Panc1 (cell line): ENCODE measurements at regions not wholly inside any gene's neighbourhood (a gene's known extent, or its start where the extent isn't known, plus 50 kb on each side); places are given as distances from the start of the nearest gene placed in this dataset.

Experiments used
- ATAC-seq: fragments of 200-7000 bp; cut with Tn5 transposase; 2 replicates; pipeline ENCODE4 v1.9.1; 2020; ENCODE audit warnings: mild to moderate bottlenecking, moderate library complexity
- BruUV-seq: library from RNA; stranded (reverse); fragments of 400-500 nt; replicated peaks from 2 replicates; lab custom pipeline; 2021; lab: Mats Ljungman, UMichigan
- CTCF ChIA-PET: fragments of 300-600 bp; sonication (Branson Sonifier 250); formaldehyde crosslinking; loops from one replicate; lab custom pipeline; 2022; ENCODE audit warnings: antibody characterized with exemption; lab: Charles Lee
- POLR2A ChIA-PET: fragments of 300-600 bp; sonication (Branson Sonifier 250); formaldehyde crosslinking; loops from one replicate; lab custom pipeline; 2022; ENCODE audit warnings: antibody characterized with exemption; lab: Charles Lee
- DNase-seq: peaks from one replicate; pipeline ENCODE4 v3.0.0-alpha.2; 2010; ENCODE audit warnings: low read depth, low spot score
- H3K27ac ChIP-seq: 2 replicates; pipeline ENCODE4 v1.5.1; 2011; ENCODE audit warnings: mild to moderate bottlenecking, low read length, inconsistent platforms
- H3K27me3 ChIP-seq: fragments of 200-500 bp; sonication (Bioruptor generic); 2 replicates; pipeline ENCODE4 v1.6.0; 2014; ENCODE audit warnings: low read length, inconsistent platforms; ENCODE audit not compliant: control insufficient read depth, insufficient read depth
- H3K36me3 ChIP-seq: fragments of 200-500 bp; sonication (Bioruptor generic); 2 replicates; pipeline ENCODE4 v1.5.1; 2014; ENCODE audit warnings: inconsistent platforms, mild to moderate bottlenecking, low read length, moderate library complexity; ENCODE audit not compliant: control insufficient read depth, insufficient read depth
- H3K4me1 ChIP-seq: 2 replicates; pipeline ENCODE4 v1.5.1; 2011; ENCODE audit warnings: inconsistent platforms, mild to moderate bottlenecking, low read length, moderate library complexity; ENCODE audit not compliant: control insufficient read depth, insufficient read depth
- H3K4me3 ChIP-seq, 2 experiments: 2 replicates each; pipeline ENCODE4 v1.5.1; 2011 to 2012; ENCODE audit warnings: low read depth in 2 of 2, low read length in 2 of 2, mild to moderate bottlenecking in 2 of 2, inconsistent platforms in 1 of 2, moderate library complexity in 1 of 2
- H3K9me3 ChIP-seq: fragments of 200-500 bp; sonication (Bioruptor generic); 2 replicates; pipeline ENCODE4 v1.5.1; 2014; ENCODE audit warnings: low read depth, mild to moderate bottlenecking, inconsistent platforms, low read length, moderate library complexity; ENCODE audit not compliant: control insufficient read depth, insufficient read depth
- POLR2AphosphoS5 ChIP-seq: IDR thresholded peaks from 2 replicates; pipeline ENCODE4 v1.6.1; 2012; ENCODE audit warnings: mild to moderate bottlenecking, low read depth, low read length, moderate library complexity
- SIN3A ChIP-seq: IDR thresholded peaks from 2 replicates; pipeline ENCODE4 v1.6.1; 2012; ENCODE audit warnings: low read depth, mild to moderate bottlenecking, low read length, moderate library complexity, borderline replicate concordance; ENCODE audit not compliant: insufficient read depth
- TCF7L2 ChIP-seq: IDR thresholded peaks from 2 replicates; pipeline ENCODE4 v1.6.1; 2011; ENCODE audit warnings: mild to moderate bottlenecking, low read depth, low read length, inconsistent platforms
- in situ Hi-C: cut with HindIII; loops from 2 replicates; pipeline ENCODE4 v1.10.0; 2016; ENCODE audit warnings: low sequenced_read_pairs, low pct_unique_long_range_greater_than_20kb
- intact Hi-C: fragments of 100-400 bp; cut with micrococcal nuclease; formaldehyde crosslinking; loops from one replicate; pipeline ENCODE4 v1.10.0; 2022; ENCODE audit not compliant: unreplicated experiment
- TF ChIP-seq, protein P1 (sequence below), 2 experiments: IDR thresholded peaks; 2 replicates each; pipeline ENCODE4 v1.6.1; 2011 to 2012; ENCODE audit warnings: low read depth in 2 of 2, control low read depth in 1 of 2, low read length in 1 of 2, mild to moderate bottlenecking in 1 of 2, moderate library complexity in 1 of 2; ENCODE audit not compliant: insufficient read depth in 1 of 2
- TF ChIP-seq, protein P2 (sequence below): fragments of 450-650 bp; IDR thresholded peaks from 2 replicates; pipeline ENCODE4 v1.5.1; 2017; ENCODE audit warnings: mild to moderate bottlenecking

DNA sequence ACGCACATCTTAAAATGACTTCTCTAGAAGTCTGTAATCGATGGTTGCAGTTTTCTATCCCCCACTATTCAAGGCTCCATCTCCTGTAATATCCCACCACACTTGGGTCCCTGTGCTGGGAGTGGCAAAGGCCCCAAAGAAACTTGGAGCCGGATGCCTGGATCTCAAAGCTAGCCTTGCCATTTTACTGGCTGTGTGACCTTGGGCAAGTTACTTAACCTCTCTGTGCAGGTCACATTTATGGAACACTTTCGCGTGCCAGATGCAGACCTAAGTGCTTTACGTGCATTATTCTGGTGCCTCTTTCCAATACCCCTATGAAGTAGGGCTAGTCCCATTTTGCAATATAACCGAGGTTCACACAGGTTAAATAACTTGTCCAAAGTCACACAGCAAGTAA, 151.8 kb upstream of the PRMT8 start:
- ChIA-PET POLR2A (no interaction called here), CTCF (no interaction called here)
- no TSS peak for BruUV-seq
- Histone ChIP-seq H3K4me1 (no peaks in the 10 kb centered on the region), H3K4me3 (no peak overlapping the region), H3K27ac (no peak overlapping the region), H3K27me3 (no peaks in the 10 kb centered on the region), H3K36me3 (no peaks in the 10 kb centered on the region), H3K9me3 (no peaks in the 10 kb centered on the region)
- intact Hi-C loops, result no loop called here
- DNase-seq (no peak), ATAC-seq (no peak)
- in situ Hi-C loops, result no loop called here
- TF ChIP-seq TCF7L2, result no peak

DNA sequence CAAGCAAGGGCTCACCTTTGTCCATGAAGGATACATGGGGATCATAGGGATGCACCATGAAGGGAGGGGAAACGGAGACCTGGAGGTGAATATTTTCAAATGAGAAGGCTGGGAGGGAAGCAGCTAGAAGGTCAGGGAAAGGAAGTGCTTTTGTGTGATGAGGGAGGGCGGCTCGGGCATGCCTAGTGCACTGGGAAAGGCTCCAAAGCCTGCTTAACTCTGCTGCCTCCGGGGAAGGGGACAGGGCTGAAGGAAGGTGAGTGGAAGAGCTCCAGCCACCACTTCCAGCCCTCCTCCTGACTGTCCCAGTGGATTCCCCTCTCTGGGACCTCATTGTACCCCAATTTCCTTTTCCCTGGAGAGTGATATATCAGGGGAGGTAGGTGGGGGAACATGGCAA, 149.4 kb upstream of the PRMT8 start:
- intact Hi-C loops, result no loop called here
- CTCF ChIA-PET, result no interaction called here
- H3K4me3 ChIP-seq, result no peak overlapping the region
- H3K27me3 ChIP-seq, result no peaks in the 10 kb centered on the region
- TF ChIP-seq POLR2AphosphoS5 (no peak), TCF7L2 (no peak), SIN3A (no peak)
- TF ChIP-seq, protein P1, sequence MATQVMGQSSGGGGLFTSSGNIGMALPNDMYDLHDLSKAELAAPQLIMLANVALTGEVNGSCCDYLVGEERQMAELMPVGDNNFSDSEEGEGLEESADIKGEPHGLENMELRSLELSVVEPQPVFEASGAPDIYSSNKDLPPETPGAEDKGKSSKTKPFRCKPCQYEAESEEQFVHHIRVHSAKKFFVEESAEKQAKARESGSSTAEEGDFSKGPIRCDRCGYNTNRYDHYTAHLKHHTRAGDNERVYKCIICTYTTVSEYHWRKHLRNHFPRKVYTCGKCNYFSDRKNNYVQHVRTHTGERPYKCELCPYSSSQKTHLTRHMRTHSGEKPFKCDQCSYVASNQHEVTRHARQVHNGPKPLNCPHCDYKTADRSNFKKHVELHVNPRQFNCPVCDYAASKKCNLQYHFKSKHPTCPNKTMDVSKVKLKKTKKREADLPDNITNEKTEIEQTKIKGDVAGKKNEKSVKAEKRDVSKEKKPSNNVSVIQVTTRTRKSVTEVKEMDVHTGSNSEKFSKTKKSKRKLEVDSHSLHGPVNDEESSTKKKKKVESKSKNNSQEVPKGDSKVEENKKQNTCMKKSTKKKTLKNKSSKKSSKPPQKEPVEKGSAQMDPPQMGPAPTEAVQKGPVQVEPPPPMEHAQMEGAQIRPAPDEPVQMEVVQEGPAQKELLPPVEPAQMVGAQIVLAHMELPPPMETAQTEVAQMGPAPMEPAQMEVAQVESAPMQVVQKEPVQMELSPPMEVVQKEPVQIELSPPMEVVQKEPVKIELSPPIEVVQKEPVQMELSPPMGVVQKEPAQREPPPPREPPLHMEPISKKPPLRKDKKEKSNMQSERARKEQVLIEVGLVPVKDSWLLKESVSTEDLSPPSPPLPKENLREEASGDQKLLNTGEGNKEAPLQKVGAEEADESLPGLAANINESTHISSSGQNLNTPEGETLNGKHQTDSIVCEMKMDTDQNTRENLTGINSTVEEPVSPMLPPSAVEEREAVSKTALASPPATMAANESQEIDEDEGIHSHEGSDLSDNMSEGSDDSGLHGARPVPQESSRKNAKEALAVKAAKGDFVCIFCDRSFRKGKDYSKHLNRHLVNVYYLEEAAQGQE (IDR thresholded peaks at IDR 0.05; ENCODE audit: insufficient read depth in 1 of 2, low read depth in 2 of 2, low read length in 1 of 2), result no peak
- TF ChIP-seq, protein P2, sequence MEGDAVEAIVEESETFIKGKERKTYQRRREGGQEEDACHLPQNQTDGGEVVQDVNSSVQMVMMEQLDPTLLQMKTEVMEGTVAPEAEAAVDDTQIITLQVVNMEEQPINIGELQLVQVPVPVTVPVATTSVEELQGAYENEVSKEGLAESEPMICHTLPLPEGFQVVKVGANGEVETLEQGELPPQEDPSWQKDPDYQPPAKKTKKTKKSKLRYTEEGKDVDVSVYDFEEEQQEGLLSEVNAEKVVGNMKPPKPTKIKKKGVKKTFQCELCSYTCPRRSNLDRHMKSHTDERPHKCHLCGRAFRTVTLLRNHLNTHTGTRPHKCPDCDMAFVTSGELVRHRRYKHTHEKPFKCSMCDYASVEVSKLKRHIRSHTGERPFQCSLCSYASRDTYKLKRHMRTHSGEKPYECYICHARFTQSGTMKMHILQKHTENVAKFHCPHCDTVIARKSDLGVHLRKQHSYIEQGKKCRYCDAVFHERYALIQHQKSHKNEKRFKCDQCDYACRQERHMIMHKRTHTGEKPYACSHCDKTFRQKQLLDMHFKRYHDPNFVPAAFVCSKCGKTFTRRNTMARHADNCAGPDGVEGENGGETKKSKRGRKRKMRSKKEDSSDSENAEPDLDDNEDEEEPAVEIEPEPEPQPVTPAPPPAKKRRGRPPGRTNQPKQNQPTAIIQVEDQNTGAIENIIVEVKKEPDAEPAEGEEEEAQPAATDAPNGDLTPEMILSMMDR, result no peak
- DNase-seq, result no peak
- H3K4me1 ChIP-seq, result no peaks in the 10 kb centered on the region
- no peak overlapping the region for H3K27ac ChIP-seq
- H3K36me3 ChIP-seq, result no peaks in the 10 kb centered on the region
- ATAC-seq, result no peak
- no TSS peak for BruUV-seq
- POLR2A ChIA-PET, result no interaction called here
- in situ Hi-C loops, result no loop called here
- H3K9me3 ChIP-seq, result no peaks in the 10 kb centered on the region

DNA sequence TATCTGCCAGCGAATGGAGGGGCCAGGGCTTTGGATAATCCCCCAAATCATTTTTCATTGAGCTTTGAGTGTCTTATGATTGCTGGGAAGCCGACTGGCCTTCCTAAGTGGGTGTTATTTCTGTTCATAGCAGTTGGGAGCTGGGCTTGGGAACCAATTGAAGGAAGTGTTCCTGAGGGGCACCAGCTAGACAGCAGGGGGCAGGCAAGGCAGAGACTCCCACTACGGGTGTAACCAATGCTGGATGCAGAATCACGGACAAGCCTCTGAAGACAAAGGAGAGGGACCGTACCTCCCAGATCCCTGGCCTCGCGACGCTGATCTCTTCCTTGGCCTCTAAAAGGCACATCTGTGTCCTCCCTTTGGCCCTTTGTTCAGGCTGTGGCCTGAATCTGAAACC, 149.0 kb upstream of the PRMT8 start:
- H3K27ac ChIP-seq, result no peak overlapping the region
- ChIA-PET POLR2A (no interaction called here), CTCF (no interaction called here)
- H3K27me3 ChIP-seq, result no peaks in the 10 kb centered on the region
- in situ Hi-C loops, result no loop called here
- no peak for ATAC-seq
- H3K4me3 ChIP-seq, result no peak overlapping the region
- no peaks in the 10 kb centered on the region for H3K4me1 ChIP-seq
- no peaks in the 10 kb centered on the region for H3K36me3 ChIP-seq
- TF ChIP-seq, protein P1 (IDR thresholded peaks at IDR 0.05; ENCODE audit: insufficient read depth in 1 of 2, low read depth in 2 of 2, low read length in 1 of 2), result no peak
- TF ChIP-seq TCF7L2, result no peak
- no peak for TF ChIP-seq POLR2AphosphoS5
- TF ChIP-seq SIN3A, result no peak
- TF ChIP-seq, protein P2, result no peak; the same call in 1 of the 2 replicates
- DNase-seq, result no peak
- no peaks in the 10 kb centered on the region for H3K9me3 ChIP-seq
- no TSS peak for BruUV-seq
- intact Hi-C loops, result no loop called here
